ENCODE measurements at regions not wholly inside any gene's neighbourhood (a gene's known extent, or its start where the extent isn't known, plus 50 kb on each side); places are given as distances from the start of the nearest gene placed in this dataset.

DNA sequence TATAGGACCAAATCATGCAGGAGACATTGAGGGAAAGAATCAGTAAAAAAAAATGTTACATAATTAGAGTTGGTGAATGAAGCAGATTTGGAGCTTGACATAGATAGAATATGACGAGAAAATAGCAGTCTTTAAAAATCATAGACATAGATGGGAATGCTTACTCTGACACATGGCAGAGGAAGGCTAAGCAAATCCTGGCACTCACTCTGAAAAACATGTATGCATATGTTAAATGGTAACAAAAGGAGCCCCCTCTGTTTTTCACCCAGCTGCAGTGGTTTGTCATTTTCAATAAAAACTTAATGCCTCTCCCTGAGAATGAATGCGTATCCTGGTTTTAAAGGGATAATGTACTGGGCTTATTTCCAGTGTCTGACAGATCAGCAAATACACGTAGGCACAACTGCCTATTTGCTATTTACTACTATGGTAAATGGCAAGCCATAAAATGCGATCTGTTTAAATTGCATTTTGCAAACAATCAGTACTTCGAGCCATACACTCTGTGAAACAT is 561.2 kb upstream of the SEL1L start:
- no peak for ATAC-seq (ENCODE audit: low read depth)
- no peaks in the 10 kb centered on the region for H3K36me3 ChIP-seq (ENCODE audit: low read depth)
- no peak overlapping the region for H3K4me3 ChIP-seq (ENCODE audit: severe bottlenecking)
- no peak overlapping the region for H3K27ac ChIP-seq (ENCODE audit: poor library complexity, severe bottlenecking)
- DNase-seq (ENCODE audit: low spot score): no peak
- TF ChIP-seq, protein P1, sequence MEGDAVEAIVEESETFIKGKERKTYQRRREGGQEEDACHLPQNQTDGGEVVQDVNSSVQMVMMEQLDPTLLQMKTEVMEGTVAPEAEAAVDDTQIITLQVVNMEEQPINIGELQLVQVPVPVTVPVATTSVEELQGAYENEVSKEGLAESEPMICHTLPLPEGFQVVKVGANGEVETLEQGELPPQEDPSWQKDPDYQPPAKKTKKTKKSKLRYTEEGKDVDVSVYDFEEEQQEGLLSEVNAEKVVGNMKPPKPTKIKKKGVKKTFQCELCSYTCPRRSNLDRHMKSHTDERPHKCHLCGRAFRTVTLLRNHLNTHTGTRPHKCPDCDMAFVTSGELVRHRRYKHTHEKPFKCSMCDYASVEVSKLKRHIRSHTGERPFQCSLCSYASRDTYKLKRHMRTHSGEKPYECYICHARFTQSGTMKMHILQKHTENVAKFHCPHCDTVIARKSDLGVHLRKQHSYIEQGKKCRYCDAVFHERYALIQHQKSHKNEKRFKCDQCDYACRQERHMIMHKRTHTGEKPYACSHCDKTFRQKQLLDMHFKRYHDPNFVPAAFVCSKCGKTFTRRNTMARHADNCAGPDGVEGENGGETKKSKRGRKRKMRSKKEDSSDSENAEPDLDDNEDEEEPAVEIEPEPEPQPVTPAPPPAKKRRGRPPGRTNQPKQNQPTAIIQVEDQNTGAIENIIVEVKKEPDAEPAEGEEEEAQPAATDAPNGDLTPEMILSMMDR (IDR thresholded peaks at IDR 0.05; ENCODE audit: poor library complexity, severe bottlenecking): no peak
- no peaks in the 10 kb centered on the region for H3K4me1 ChIP-seq (ENCODE audit: insufficient read depth, poor library complexity, severe bottlenecking)
- no peaks in the 10 kb centered on the region for H3K9me3 ChIP-seq (ENCODE audit: severe bottlenecking)
- H3K27me3 ChIP-seq (ENCODE audit: insufficient read depth, poor library complexity, severe bottlenecking): peaks cover 4% of the 10 kb centered on the region

DNA sequence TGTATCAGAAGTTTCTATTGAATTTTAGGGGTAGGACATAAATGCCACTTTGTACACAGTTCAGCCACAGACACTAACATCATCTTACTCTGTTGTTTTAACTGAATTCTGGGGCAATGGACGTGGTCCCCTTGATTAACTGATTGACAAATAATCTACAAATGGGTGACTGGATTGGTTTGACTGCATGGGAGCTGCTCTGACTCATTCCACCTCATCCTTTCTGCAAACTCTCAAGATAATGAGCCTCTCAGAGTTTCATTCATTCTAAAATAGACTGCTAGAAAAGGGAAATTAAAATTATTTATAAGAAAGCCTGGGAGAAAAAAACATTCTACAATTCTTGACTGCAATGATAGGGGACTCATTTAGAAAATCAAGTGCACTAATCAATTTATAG is 570.4 kb upstream of the SEL1L start:
- no peaks in the 10 kb centered on the region for H3K36me3 ChIP-seq (ENCODE audit: low read depth)
- H3K27me3 ChIP-seq (ENCODE audit: insufficient read depth, poor library complexity, severe bottlenecking): no peaks in the 10 kb centered on the region
- H3K27ac ChIP-seq (ENCODE audit: poor library complexity, severe bottlenecking): no peak overlapping the region
- TF ChIP-seq, protein P1 (IDR thresholded peaks at IDR 0.05; ENCODE audit: poor library complexity, severe bottlenecking): no peak
- H3K4me3 ChIP-seq (ENCODE audit: severe bottlenecking): no peak overlapping the region
- ATAC-seq (ENCODE audit: low read depth) (no peak), DNase-seq (ENCODE audit: low spot score) (no peak)
- H3K4me1 ChIP-seq (ENCODE audit: insufficient read depth, poor library complexity, severe bottlenecking): no peaks in the 10 kb centered on the region
- no peaks in the 10 kb centered on the region for H3K9me3 ChIP-seq (ENCODE audit: severe bottlenecking)

DNA sequence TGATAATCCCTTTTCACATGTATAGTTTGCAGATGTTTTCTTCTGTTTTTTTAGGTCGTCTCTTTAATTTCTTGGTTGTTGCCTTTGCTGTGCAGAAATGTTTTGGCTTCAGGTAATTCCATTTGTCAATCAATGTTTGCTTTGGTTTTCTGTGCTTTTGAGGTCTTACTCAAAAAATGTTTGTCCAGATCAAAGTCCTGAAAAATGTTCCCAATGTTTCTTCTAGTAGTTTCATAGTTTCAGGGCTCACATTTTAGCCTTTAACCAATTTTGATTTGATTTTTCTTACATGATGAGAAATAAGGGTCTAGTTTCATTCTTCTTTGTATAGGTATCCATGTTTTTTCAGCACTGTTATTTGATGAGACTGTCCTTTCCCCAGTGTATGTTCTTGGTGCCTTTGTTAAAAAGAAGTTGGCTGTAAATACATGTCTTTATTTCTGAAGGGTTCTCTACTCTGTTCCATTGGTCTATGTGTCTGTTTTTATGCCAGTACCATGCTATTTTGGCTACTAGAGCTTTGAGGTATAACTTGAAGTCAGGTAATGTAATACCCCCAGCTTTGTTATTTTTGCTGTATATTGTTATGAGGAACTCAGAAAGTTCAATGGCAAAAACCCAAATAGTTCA is 578.7 kb upstream of the SEL1L start:
- Histone ChIP-seq H3K4me3 (ENCODE audit: severe bottlenecking) (no peak overlapping the region), H3K4me1 (ENCODE audit: insufficient read depth, poor library complexity, severe bottlenecking) (no peaks in the 10 kb centered on the region), H3K9me3 (ENCODE audit: severe bottlenecking) (no peaks in the 10 kb centered on the region), H3K36me3 (ENCODE audit: low read depth) (no peaks in the 10 kb centered on the region), H3K27ac (ENCODE audit: poor library complexity, severe bottlenecking) (no peak overlapping the region), H3K27me3 (ENCODE audit: insufficient read depth, poor library complexity, severe bottlenecking) (no peaks in the 10 kb centered on the region)
- no peak for ATAC-seq (ENCODE audit: low read depth)
- TF ChIP-seq, protein P1 (IDR thresholded peaks at IDR 0.05; ENCODE audit: poor library complexity, severe bottlenecking): no peak
- DNase-seq (ENCODE audit: low spot score): no peak

DNA sequence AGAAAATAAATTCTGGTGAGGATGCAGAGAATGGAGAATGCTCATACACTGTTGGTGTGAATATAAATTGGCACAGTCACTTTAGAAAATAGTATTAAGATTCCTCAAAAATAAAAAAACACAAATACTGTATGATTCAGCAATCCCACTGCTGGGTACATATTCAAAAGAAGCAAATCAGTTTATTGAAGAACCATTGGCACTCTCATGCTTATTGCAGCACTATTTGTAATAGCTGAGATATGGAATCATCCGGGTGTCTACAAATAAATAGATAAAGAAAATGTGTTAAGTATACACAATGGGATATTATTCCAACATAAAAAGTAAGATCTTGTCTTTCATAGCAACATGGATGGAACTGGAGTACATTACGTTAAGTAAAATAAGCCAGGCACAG is 579.4 kb upstream of the SEL1L start:
- ATAC-seq (ENCODE audit: low read depth): no peak
- Histone ChIP-seq H3K9me3 (ENCODE audit: severe bottlenecking) (no peaks in the 10 kb centered on the region), H3K27me3 (ENCODE audit: insufficient read depth, poor library complexity, severe bottlenecking) (no peaks in the 10 kb centered on the region), H3K27ac (ENCODE audit: poor library complexity, severe bottlenecking) (no peak overlapping the region), H3K4me1 (ENCODE audit: insufficient read depth, poor library complexity, severe bottlenecking) (no peaks in the 10 kb centered on the region), H3K36me3 (ENCODE audit: low read depth) (no peaks in the 10 kb centered on the region), H3K4me3 (ENCODE audit: severe bottlenecking) (no peak overlapping the region)
- TF ChIP-seq, protein P1 (IDR thresholded peaks at IDR 0.05; ENCODE audit: poor library complexity, severe bottlenecking): no peak
- DNase-seq (ENCODE audit: low spot score): no peak

DNA sequence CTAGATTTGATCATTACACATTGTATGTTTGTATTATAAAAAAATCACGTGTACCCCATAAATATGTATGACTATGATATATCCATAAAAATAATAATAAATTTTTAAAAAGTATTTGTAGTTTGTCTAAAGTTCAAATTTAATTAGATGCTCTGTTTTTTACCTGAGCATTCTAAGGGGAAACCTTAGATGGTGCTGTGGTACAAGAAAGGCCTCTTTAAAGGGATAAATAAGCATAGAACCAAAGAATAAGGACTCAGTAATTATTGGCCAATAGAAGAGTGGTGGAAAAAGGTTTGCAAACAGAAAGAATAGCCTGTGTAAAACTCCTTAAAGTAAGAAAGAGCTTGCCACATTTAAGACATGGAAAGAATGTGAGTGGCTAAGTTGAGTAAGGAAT is 580.1 kb upstream of the SEL1L start:
- no peaks in the 10 kb centered on the region for H3K9me3 ChIP-seq (ENCODE audit: severe bottlenecking)
- no peaks in the 10 kb centered on the region for H3K27me3 ChIP-seq (ENCODE audit: insufficient read depth, poor library complexity, severe bottlenecking)
- no peaks in the 10 kb centered on the region for H3K4me1 ChIP-seq (ENCODE audit: insufficient read depth, poor library complexity, severe bottlenecking)
- no peak for ATAC-seq (ENCODE audit: low read depth)
- no peaks in the 10 kb centered on the region for H3K36me3 ChIP-seq (ENCODE audit: low read depth)
- no peak overlapping the region for H3K27ac ChIP-seq (ENCODE audit: poor library complexity, severe bottlenecking)
- DNase-seq (ENCODE audit: low spot score): no peak
- no peak overlapping the region for H3K4me3 ChIP-seq (ENCODE audit: severe bottlenecking)
- TF ChIP-seq, protein P1 (IDR thresholded peaks at IDR 0.05; ENCODE audit: poor library complexity, severe bottlenecking): no peak

Data from RWPE2 (cell line).